ENCODE measurements at regions not wholly inside any gene's neighbourhood (a gene's known extent, or its start where the extent isn't known, plus 50 kb on each side); places are given as distances from the start of the nearest gene placed in this dataset.

DNA sequence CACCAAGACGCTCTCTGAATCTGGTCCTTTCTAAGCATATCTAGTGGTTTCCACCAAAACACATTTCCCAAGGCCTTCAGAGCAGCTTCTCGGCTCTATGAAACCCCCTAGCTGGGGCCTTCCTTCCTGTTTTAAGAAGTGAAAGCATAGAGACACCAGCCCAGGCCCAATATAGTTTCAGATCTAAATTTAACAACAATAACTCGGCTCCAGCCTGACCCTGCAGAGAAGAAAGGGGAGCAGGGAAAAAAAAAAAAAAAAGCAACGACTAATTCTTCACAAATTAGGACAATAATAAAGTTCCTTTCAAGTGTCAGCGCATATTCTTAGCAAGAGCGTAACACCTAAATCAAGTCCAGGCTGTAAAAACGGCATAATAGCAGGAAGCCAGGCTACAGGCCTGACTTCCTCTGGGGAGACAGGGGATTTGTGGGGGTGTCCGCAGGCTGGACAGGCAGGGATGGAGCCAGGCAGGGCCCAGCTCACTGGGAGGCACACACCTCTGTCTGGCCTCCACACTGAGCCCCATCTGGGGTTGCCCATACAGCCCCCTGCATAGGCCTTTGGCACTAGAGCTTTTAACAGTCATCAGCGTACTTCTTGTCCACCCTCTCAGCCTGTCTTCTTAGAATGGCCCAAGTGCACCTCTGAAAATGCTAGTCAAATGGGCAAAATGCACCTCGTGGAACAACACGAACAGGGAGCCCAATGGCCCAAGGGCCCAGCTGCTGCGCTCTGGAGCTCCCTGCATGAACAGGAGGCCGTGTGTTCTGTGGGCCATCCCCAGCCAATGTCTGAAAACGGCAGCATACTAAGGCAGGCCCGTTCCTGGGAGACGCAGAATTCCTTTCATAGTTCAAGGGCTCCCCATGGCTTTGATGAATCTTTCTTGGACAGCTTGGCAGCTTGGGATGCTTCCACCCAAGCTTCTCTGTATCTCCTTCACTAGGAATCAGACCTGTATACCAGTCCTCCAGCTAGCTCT is 772.9 kb downstream of the MED13L start:
- Histone ChIP-seq H3K9me3 (no peaks in the 10 kb centered on the region), H3K4me3 (replicated peaks in 1 of 3) (no peak overlapping the region), H3K36me3 (no peaks in the 10 kb centered on the region), H3K4me1 (no peaks in the 10 kb centered on the region), H3K27ac (no peak overlapping the region), H3K27me3 (no peaks in the 10 kb centered on the region)
- DNase-seq, result no peak
- WGBS, 2 donors, result 76 to 81% methylated on average over 15 to 16 of the region's 16 CpGs
- intact Hi-C loops (cut with DNase I), result no loop called here
- TF ChIP-seq, protein P1, sequence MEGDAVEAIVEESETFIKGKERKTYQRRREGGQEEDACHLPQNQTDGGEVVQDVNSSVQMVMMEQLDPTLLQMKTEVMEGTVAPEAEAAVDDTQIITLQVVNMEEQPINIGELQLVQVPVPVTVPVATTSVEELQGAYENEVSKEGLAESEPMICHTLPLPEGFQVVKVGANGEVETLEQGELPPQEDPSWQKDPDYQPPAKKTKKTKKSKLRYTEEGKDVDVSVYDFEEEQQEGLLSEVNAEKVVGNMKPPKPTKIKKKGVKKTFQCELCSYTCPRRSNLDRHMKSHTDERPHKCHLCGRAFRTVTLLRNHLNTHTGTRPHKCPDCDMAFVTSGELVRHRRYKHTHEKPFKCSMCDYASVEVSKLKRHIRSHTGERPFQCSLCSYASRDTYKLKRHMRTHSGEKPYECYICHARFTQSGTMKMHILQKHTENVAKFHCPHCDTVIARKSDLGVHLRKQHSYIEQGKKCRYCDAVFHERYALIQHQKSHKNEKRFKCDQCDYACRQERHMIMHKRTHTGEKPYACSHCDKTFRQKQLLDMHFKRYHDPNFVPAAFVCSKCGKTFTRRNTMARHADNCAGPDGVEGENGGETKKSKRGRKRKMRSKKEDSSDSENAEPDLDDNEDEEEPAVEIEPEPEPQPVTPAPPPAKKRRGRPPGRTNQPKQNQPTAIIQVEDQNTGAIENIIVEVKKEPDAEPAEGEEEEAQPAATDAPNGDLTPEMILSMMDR (IDR thresholded peaks at IDR 0.05), result no peak
- no peak for TF ChIP-seq POLR2A (IDR thresholded peaks at IDR 0.05)

DNA sequence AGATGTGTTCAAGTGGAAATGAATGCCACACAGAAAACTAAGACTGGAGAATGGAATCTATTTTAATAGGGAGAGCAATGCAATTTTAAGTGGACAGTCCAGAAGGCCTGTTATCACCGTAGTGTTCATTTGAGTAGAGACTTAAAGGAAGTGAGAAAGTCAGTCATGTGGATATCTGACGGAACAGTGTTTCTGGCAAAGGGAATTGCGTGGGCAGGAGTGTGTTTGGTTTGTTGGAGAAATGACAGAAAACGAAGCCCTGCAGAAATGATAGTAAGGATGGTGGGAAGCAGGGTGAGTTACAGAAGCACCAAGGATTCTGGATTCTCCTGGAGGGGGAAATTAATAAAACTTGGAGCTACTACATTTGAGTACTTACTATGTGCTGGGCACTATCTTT is 776.6 kb downstream of the MED13L start:
- no peak overlapping the region for H3K4me3 ChIP-seq (replicated peaks in 1 of 3)
- H3K27ac ChIP-seq, result no peak overlapping the region
- WGBS, 2 donors, result 73% methylated on average over 4 of the region's 4 CpGs
- H3K36me3 ChIP-seq, result no peaks in the 10 kb centered on the region
- TF ChIP-seq, protein P1 (IDR thresholded peaks at IDR 0.05), result no peak
- TF ChIP-seq POLR2A (IDR thresholded peaks at IDR 0.05), result no peak
- no peaks in the 10 kb centered on the region for H3K4me1 ChIP-seq
- intact Hi-C loops (cut with DNase I), result no loop called here
- no peaks in the 10 kb centered on the region for H3K9me3 ChIP-seq
- no peak for DNase-seq
- H3K27me3 ChIP-seq, result no peaks in the 10 kb centered on the region

DNA sequence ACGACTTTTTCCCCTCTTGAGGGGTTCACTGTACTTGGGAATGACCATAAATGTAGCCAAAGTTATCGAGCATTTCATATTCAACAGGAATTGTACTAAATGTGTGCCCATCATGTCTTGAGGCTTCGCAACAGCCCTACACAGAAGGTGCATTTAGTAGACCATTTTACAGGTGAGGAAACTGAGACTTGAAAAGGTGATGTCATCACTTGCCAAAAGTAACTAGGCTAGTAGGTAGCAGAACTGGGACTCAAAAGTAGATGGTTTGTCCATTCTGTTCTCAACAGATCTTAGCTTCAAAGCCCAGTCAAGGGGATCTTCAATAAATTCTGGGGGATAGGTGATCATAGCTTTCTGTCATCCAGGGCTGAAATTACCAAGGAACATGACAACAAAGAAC is 782.2 kb downstream of the MED13L start:
- no peak for DNase-seq
- intact Hi-C loops (cut with DNase I), result no loop called here
- 95 to 96% methylated on average over 3 of the region's 3 CpGs for WGBS, 2 donors
- Histone ChIP-seq H3K9me3 (no peaks in the 10 kb centered on the region), H3K36me3 (no peaks in the 10 kb centered on the region), H3K27ac (no peak overlapping the region), H3K4me3 (replicated peaks in 1 of 3) (no peak overlapping the region), H3K4me1 (no peaks in the 10 kb centered on the region), H3K27me3 (no peaks in the 10 kb centered on the region)
- TF ChIP-seq, protein P1 (IDR thresholded peaks at IDR 0.05), result no peak
- no peak for TF ChIP-seq POLR2A (IDR thresholded peaks at IDR 0.05)

DNA sequence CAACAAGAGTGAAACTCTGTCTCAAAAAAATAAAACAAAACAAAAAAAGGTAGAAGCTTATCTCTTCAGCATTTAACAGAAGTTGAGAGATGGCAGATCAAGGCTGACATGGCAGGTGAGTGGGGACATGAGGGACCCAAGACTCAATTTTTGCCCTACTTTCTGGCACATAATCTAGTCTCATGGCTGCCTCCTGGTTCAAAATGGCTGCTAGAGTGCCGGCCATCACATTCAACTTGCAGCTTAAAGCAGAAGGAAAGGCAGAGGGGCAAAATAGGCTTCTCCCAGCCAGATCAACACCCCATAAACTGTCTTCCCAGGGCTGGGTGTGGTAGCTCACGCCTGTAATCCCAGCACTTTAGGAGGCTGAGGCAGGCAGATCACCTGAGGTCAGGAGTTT is 784.9 kb downstream of the MED13L start:
- Histone ChIP-seq H3K9me3 (no peaks in the 10 kb centered on the region), H3K4me1 (no peaks in the 10 kb centered on the region), H3K27me3 (no peaks in the 10 kb centered on the region), H3K27ac (no peak overlapping the region), H3K36me3 (no peaks in the 10 kb centered on the region), H3K4me3 (replicated peaks in 1 of 3) (no peak overlapping the region)
- intact Hi-C loops (cut with DNase I), result no loop called here
- WGBS, 2 donors, result 85 to 98% methylated on average over 2 of the region's 2 CpGs
- TF ChIP-seq, protein P1 (IDR thresholded peaks at IDR 0.05), result no peak
- TF ChIP-seq POLR2A (IDR thresholded peaks at IDR 0.05), result no peak
- no peak for DNase-seq

DNA sequence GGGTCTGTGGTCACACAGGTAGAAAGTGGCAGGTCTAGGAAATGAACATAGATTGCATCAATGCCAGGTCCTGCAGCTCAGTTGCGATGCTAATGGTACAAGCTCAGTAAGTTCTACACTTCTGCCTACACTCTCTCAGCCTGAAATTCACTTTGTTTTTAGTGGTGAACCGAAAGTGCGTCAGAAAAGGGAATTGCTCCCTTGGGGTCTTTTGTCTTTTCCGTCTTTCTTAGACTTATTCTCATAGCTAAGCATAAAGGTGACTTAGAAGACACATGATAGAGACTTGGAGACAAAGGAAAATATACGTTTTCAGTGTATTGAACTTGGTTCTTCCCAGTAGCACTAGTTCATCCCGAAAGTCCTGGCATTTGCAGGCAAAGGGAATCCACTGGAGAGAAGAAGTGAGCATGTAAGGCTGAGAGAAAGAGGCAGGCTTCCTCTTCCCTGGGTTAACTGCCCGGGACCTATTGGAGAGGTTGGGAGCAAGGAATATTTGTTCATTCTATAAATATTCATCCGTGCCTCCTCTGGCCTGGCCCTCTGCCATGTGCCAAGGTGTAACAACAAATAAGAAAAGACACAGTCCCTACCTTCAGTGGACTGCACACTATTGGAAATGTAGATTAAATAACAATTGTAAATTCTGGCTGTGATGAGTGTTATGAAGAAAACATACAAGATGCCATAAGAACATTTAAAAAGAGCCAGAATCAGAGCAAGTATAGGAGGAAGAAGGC is 785.8 kb downstream of the MED13L start:
- H3K4me3 ChIP-seq (replicated peaks in 1 of 3), result no peak overlapping the region
- H3K27ac ChIP-seq, result no peak overlapping the region
- 65 to 73% methylated on average over 8 of the region's 8 CpGs for WGBS, 2 donors
- no peak for DNase-seq
- TF ChIP-seq, protein P1 (IDR thresholded peaks at IDR 0.05), result no peak
- TF ChIP-seq POLR2A (IDR thresholded peaks at IDR 0.05), result no peak
- intact Hi-C loops (cut with DNase I), result no loop called here
- H3K27me3 ChIP-seq, result no peaks in the 10 kb centered on the region
- H3K36me3 ChIP-seq, result no peaks in the 10 kb centered on the region
- no peaks in the 10 kb centered on the region for H3K9me3 ChIP-seq
- H3K4me1 ChIP-seq, result no peaks in the 10 kb centered on the region

All from thyroid gland (tissue), 4 donors.